K562 (cell line): ENCODE measurements at regions not wholly inside any gene's neighbourhood (a gene's known extent, or its start where the extent isn't known, plus 50 kb on each side); places are given as distances from the start of the nearest gene placed in this dataset.

Experiments used
- EWSR1 ChIP-seq: fragments of 450-650 bp; IDR thresholded peaks from 2 replicates; pipeline ENCODE4 v1.6.1; 2018; ENCODE audit warnings: borderline replicate concordance, mild to moderate bottlenecking, low read depth, moderate library complexity; ENCODE audit not compliant: partially characterized antibody
- KAT8 ChIP-seq: fragments of 450-650 bp; IDR thresholded peaks from 2 replicates; pipeline ENCODE4 v1.6.1; 2016; ENCODE audit warnings: low read depth, mild to moderate bottlenecking
- LARP7 ChIP-seq: fragments of 450-650 bp; IDR thresholded peaks from 2 replicates; pipeline ENCODE4 v1.6.1; 2016
- MEF2D ChIP-seq: conservative IDR thresholded peaks from 2 replicates; pipeline ENCODE4 v1.6.1; 2016; ENCODE audit warnings: low read depth, missing genetic modification characterization, missing compliant biosample characterization
- NR1H2 ChIP-seq: sonication (generic); formaldehyde crosslinking; IDR thresholded peaks from 2 replicates; pipeline ENCODE4 v1.4.0; 2020; ENCODE audit warnings: mild to moderate bottlenecking, missing genetic modification reagents
- PHF21A ChIP-seq: fragments of 450-650 bp; IDR thresholded peaks from 2 replicates; pipeline ENCODE4 v1.6.1; 2017; ENCODE audit warnings: low read depth, borderline replicate concordance
- POU5F1 ChIP-seq: fragments of 150-350 bp; IDR thresholded peaks from 2 replicates; pipeline ENCODE4 v1.6.1; 2014; ENCODE audit warnings: borderline replicate concordance, low read length, low read depth, mild to moderate bottlenecking; ENCODE audit not compliant: partially characterized antibody
- RNF2 ChIP-seq: sonication (generic); IDR thresholded peaks from 2 replicates; pipeline ENCODE4 v1.6.1; 2016
- STAT5A ChIP-seq: IDR thresholded peaks from 2 replicates; pipeline ENCODE4 v1.6.1; 2012; ENCODE audit warnings: low read length, inconsistent platforms, borderline replicate concordance
- TBL1XR1 ChIP-seq, 2 experiments: IDR thresholded peaks; 2 replicates each; pipeline ENCODE4 v1.6.1; 2012; ENCODE audit warnings: improper control_type of control experiment in 2 of 2, low read length in 2 of 2, mild to moderate bottlenecking in 1 of 2
- TSC22D4 ChIP-seq: fragments of 450-650 bp; IDR thresholded peaks from 2 replicates; pipeline ENCODE4 v1.6.1; 2016; ENCODE audit warnings: missing genetic modification characterization, missing biosample characterization, control low read depth
- ZNF699 ChIP-seq: fragments of 250-450 bp; sonication (Bioruptor Pico); IDR thresholded peaks from 2 replicates; pipeline ENCODE4 v1.8.0; 2021; ENCODE audit warnings: mild to moderate bottlenecking, moderate library complexity; ENCODE audit not compliant: insufficient replicate concordance
- TF ChIP-seq, protein P1 (sequence below): fragments of 450-650 bp; IDR thresholded peaks from 2 replicates; pipeline ENCODE4 v1.6.1; 2014; ENCODE audit warnings: low read depth, mild to moderate bottlenecking, moderate library complexity, borderline replicate concordance
- TF ChIP-seq, protein P2 (sequence below): fragments of 150-350 bp; conservative IDR thresholded peaks from 2 replicates; pipeline ENCODE4 v1.6.1; 2014; ENCODE audit warnings: low read length
- TF ChIP-seq, protein P3 (sequence below): sonication (generic); formaldehyde crosslinking; IDR thresholded peaks from 2 replicates; pipeline ENCODE4 v1.8.1; 2023; ENCODE audit warnings: missing genetic modification reagents, mild to moderate bottlenecking, borderline replicate concordance
- TF ChIP-seq, protein P4 (sequence below): sonication (generic); IDR thresholded peaks from 2 replicates; pipeline ENCODE4 v1.6.1; 2016
- TF ChIP-seq, protein P5 (sequence below): fragments of 450-650 bp; IDR thresholded peaks from 2 replicates; pipeline ENCODE4 v1.6.1; 2016; ENCODE audit warnings: low read depth, mild to moderate bottlenecking, moderate library complexity

DNA sequence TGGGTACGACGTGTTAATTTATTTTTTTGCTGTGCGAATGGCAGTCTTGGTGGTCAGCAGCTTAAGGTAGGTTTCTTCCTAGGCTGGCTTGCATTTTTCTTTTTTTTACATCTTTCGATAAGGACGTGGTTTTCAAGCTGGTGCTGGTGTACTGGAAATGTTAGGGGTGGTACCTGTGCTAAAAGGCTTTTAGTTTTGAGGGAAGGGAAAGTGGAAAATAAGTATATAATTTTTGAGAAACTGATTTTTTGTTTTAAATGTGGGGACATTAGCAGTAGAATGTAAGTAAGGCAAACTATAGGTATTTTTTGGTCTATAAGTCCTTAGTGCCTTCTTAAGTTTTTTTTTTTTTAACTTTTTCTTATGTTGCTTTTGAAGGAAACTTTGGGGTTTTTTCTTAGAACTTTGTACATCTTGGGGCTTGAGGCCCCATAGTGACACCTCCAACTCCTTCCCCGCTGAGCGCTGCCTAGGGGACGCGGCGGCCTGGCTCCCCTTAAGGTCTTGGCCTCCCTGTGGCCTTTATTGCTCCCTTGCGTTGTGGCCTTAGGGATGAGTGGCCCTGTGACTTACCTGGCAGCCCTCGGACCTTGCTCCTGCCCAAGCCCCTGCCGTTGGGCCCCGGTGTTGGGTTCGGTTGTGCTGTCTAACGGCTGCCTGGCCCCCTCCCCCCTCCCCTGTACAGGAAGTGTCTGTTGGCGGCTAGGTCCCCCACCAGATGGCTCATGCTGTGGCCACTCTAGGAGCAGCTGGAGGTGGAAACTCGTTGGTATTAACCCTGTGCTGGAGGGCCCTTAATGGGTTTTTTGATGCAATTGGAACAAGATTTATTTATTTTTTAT lies 88.0 kb upstream of the RPRML start (continued):
- TF ChIP-seq, protein P1, sequence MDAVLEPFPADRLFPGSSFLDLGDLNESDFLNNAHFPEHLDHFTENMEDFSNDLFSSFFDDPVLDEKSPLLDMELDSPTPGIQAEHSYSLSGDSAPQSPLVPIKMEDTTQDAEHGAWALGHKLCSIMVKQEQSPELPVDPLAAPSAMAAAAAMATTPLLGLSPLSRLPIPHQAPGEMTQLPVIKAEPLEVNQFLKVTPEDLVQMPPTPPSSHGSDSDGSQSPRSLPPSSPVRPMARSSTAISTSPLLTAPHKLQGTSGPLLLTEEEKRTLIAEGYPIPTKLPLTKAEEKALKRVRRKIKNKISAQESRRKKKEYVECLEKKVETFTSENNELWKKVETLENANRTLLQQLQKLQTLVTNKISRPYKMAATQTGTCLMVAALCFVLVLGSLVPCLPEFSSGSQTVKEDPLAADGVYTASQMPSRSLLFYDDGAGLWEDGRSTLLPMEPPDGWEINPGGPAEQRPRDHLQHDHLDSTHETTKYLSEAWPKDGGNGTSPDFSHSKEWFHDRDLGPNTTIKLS = peak; percentile 89; the same call in 1 of the 2 replicates
- TF ChIP-seq, protein P2, sequence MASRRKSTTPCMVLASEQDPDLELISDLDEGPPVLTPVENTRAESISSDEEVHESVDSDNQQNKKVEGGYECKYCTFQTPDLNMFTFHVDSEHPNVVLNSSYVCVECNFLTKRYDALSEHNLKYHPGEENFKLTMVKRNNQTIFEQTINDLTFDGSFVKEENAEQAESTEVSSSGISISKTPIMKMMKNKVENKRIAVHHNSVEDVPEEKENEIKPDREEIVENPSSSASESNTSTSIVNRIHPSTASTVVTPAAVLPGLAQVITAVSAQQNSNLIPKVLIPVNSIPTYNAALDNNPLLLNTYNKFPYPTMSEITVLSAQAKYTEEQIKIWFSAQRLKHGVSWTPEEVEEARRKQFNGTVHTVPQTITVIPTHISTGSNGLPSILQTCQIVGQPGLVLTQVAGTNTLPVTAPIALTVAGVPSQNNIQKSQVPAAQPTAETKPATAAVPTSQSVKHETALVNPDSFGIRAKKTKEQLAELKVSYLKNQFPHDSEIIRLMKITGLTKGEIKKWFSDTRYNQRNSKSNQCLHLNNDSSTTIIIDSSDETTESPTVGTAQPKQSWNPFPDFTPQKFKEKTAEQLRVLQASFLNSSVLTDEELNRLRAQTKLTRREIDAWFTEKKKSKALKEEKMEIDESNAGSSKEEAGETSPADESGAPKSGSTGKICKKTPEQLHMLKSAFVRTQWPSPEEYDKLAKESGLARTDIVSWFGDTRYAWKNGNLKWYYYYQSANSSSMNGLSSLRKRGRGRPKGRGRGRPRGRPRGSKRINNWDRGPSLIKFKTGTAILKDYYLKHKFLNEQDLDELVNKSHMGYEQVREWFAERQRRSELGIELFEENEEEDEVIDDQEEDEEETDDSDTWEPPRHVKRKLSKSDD = no peak
- TF ChIP-seq ZNF699 (CRISPR knock-in tag) (no peak), KAT8 (no peak), TBL1XR1 (IDR thresholded peaks at IDR 0.05; ENCODE audit: low read length in 2 of 2) (peak in 1 of 2 experiments; percentile 44; a peak in 1 of 4 replicates), RNF2 (peak; percentile 83), TSC22D4 (tag) (no peak), EWSR1 (no peak), POU5F1 (no peak), MEF2D (tag) (no peak), STAT5A (peak; percentile 62; the same call in 1 of the 2 replicates), LARP7 (peak; percentile 74), PHF21A (peak; percentile 70; the same call in 1 of the 2 replicates), NR1H2 (CRISPR knock-in tag) (no peak)
- TF ChIP-seq, protein P3, sequence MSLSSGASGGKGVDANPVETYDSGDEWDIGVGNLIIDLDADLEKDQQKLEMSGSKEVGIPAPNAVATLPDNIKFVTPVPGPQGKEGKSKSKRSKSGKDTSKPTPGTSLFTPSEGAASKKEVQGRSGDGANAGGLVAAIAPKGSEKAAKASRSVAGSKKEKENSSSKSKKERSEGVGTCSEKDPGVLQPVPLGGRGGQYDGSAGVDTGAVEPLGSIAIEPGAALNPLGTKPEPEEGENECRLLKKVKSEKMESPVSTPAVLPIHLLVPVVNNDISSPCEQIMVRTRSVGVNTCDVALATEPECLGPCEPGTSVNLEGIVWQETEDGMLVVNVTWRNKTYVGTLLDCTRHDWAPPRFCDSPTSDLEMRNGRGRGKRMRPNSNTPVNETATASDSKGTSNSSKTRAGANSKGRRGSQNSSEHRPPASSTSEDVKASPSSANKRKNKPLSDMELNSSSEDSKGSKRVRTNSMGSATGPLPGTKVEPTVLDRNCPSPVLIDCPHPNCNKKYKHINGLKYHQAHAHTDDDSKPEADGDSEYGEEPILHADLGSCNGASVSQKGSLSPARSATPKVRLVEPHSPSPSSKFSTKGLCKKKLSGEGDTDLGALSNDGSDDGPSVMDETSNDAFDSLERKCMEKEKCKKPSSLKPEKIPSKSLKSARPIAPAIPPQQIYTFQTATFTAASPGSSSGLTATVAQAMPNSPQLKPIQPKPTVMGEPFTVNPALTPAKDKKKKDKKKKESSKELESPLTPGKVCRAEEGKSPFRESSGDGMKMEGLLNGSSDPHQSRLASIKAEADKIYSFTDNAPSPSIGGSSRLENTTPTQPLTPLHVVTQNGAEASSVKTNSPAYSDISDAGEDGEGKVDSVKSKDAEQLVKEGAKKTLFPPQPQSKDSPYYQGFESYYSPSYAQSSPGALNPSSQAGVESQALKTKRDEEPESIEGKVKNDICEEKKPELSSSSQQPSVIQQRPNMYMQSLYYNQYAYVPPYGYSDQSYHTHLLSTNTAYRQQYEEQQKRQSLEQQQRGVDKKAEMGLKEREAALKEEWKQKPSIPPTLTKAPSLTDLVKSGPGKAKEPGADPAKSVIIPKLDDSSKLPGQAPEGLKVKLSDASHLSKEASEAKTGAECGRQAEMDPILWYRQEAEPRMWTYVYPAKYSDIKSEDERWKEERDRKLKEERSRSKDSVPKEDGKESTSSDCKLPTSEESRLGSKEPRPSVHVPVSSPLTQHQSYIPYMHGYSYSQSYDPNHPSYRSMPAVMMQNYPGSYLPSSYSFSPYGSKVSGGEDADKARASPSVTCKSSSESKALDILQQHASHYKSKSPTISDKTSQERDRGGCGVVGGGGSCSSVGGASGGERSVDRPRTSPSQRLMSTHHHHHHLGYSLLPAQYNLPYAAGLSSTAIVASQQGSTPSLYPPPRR (CRISPR knock-in tag) = no peak
- TF ChIP-seq, protein P4, sequence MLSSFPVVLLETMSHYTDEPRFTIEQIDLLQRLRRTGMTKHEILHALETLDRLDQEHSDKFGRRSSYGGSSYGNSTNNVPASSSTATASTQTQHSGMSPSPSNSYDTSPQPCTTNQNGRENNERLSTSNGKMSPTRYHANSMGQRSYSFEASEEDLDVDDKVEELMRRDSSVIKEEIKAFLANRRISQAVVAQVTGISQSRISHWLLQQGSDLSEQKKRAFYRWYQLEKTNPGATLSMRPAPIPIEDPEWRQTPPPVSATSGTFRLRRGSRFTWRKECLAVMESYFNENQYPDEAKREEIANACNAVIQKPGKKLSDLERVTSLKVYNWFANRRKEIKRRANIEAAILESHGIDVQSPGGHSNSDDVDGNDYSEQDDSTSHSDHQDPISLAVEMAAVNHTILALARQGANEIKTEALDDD = no peak
- TF ChIP-seq, protein P5, sequence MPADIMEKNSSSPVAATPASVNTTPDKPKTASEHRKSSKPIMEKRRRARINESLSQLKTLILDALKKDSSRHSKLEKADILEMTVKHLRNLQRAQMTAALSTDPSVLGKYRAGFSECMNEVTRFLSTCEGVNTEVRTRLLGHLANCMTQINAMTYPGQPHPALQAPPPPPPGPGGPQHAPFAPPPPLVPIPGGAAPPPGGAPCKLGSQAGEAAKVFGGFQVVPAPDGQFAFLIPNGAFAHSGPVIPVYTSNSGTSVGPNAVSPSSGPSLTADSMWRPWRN = no peak
